Right atrium auricular region (tissue), 2 donors: ENCODE measurements at regions not wholly inside any gene's neighbourhood (a gene's known extent, or its start where the extent isn't known, plus 50 kb on each side); places are given as distances from the start of the nearest gene placed in this dataset.

Source experiments
- DNase-seq: peaks from one replicate; pipeline ENCODE4 v3.0.0-alpha.2; 2019; ENCODE audit warnings: low spot score
- H3K27ac ChIP-seq, 2 donors: fragments of 200-600 bp; sonication (generic); 1 replicate in 1 of 2; 2 replicates in 1 of 2; pipeline ENCODE4 v1.5.1; 2016 to 2019
- H3K27me3 ChIP-seq, 2 donors: fragments of 200-600 bp; sonication (generic); one replicate each; pipeline versions ENCODE4 v1.5.1 to v1.6.0; 2017 to 2019
- H3K36me3 ChIP-seq: fragments of 200-600 bp; sonication (generic); one replicate; pipeline ENCODE4 v1.5.1; 2016
- H3K4me1 ChIP-seq, 2 donors: fragments of 200-600 bp; sonication (generic); one replicate each; pipeline versions ENCODE4 v1.5.1 to v1.6.0; 2017 to 2019
- H3K4me3 ChIP-seq, 2 donors: fragments of 200-600 bp; sonication (generic); 1 replicate in 1 of 2; 2 replicates in 1 of 2; pipeline ENCODE4 v1.5.1; 2017 to 2019; ENCODE audit warnings: mild to moderate bottlenecking in 1 of 2, moderate library complexity in 1 of 2
- H3K9me3 ChIP-seq, 2 donors: fragments of 200-600 bp; sonication (generic); one replicate each; pipeline ENCODE4 v1.5.1; 2019
- TF ChIP-seq, protein P1 (sequence below), 2 donors: fragments of 200-600 bp; sonication (generic); IDR thresholded peaks; one replicate each; pipeline ENCODE4 v1.5.1; 2019; ENCODE audit warnings: antibody characterized with exemption in 2 of 2

DNA sequence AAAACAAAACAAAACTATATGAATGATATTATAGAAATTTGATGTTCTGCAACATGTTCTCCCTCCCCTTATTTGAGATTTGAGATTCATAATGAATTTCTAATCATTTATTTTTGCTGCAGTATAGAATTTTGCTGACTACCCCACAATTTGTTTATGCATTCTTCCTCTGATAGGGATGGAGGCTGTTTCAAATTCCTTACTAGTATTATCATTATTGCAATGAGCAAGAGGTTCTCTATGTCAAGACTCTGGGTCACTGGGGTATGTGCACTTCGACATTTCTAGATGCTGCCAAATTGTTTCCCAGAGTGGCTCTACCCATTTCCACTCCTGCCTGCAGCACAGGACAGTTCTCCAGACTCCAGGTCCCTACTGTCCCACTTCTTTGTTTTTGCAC is 54.9 kb upstream of the DAB2IP start:
- TF ChIP-seq, protein P1, sequence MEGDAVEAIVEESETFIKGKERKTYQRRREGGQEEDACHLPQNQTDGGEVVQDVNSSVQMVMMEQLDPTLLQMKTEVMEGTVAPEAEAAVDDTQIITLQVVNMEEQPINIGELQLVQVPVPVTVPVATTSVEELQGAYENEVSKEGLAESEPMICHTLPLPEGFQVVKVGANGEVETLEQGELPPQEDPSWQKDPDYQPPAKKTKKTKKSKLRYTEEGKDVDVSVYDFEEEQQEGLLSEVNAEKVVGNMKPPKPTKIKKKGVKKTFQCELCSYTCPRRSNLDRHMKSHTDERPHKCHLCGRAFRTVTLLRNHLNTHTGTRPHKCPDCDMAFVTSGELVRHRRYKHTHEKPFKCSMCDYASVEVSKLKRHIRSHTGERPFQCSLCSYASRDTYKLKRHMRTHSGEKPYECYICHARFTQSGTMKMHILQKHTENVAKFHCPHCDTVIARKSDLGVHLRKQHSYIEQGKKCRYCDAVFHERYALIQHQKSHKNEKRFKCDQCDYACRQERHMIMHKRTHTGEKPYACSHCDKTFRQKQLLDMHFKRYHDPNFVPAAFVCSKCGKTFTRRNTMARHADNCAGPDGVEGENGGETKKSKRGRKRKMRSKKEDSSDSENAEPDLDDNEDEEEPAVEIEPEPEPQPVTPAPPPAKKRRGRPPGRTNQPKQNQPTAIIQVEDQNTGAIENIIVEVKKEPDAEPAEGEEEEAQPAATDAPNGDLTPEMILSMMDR (IDR thresholded peaks at IDR 0.05): no peak
- H3K27me3 ChIP-seq: no peaks in the 10 kb centered on the region
- H3K4me3 ChIP-seq: no peak overlapping the region
- H3K27ac ChIP-seq: no peak overlapping the region
- DNase-seq: no peak
- no peaks in the 10 kb centered on the region for H3K36me3 ChIP-seq
- H3K9me3 ChIP-seq: no peaks in the 10 kb centered on the region
- peaks cover 0 to 30% of the 10 kb centered on the region in 2 donors for H3K4me1 ChIP-seq

GRCh38 chr9:121597698-121598166 is 53.7 kb upstream of the DAB2IP start:
- peak overlapping the region in 1 of 2 donors; percentile 62 for H3K4me3 ChIP-seq
- no peaks in the 10 kb centered on the region for H3K27me3 ChIP-seq
- peaks cover 0 to 39% of the 10 kb centered on the region in 2 donors for H3K4me1 ChIP-seq
- no peaks in the 10 kb centered on the region for H3K9me3 ChIP-seq
- TF ChIP-seq, protein P1 (IDR thresholded peaks at IDR 0.05): no peak
- no peak for DNase-seq
- no peaks in the 10 kb centered on the region for H3K36me3 ChIP-seq
- H3K27ac ChIP-seq: peak overlapping the region; percentile 85 to 98

GRCh38 chr9:121598167-121598964 is 53.1 kb upstream of the DAB2IP start:
- H3K36me3 ChIP-seq: no peaks in the 10 kb centered on the region
- no peaks in the 10 kb centered on the region for H3K9me3 ChIP-seq
- no peaks in the 10 kb centered on the region for H3K27me3 ChIP-seq
- H3K27ac ChIP-seq: peak overlapping the region; percentile 85 to 98
- TF ChIP-seq, protein P1 (IDR thresholded peaks at IDR 0.05): peak in 1 of 2 donors; percentile 50
- H3K4me1 ChIP-seq: peaks cover 0 to 45% of the 10 kb centered on the region in 2 donors
- DNase-seq: peak; percentile 82
- peak overlapping the region; percentile 60 to 62 for H3K4me3 ChIP-seq

GRCh38 chr9:121598965-121599871 is 52.2 kb upstream of the DAB2IP start:
- Histone ChIP-seq H3K36me3 (no peaks in the 10 kb centered on the region), H3K27me3 (no peaks in the 10 kb centered on the region), H3K27ac (peak overlapping the region; percentile 85 to 98), H3K4me3 (peak overlapping the region; percentile 60 to 62), H3K9me3 (no peaks in the 10 kb centered on the region), H3K4me1 (peaks cover 0 to 53% of the 10 kb centered on the region in 2 donors)
- TF ChIP-seq, protein P1 (IDR thresholded peaks at IDR 0.05): no peak
- DNase-seq: no peak

DNA sequence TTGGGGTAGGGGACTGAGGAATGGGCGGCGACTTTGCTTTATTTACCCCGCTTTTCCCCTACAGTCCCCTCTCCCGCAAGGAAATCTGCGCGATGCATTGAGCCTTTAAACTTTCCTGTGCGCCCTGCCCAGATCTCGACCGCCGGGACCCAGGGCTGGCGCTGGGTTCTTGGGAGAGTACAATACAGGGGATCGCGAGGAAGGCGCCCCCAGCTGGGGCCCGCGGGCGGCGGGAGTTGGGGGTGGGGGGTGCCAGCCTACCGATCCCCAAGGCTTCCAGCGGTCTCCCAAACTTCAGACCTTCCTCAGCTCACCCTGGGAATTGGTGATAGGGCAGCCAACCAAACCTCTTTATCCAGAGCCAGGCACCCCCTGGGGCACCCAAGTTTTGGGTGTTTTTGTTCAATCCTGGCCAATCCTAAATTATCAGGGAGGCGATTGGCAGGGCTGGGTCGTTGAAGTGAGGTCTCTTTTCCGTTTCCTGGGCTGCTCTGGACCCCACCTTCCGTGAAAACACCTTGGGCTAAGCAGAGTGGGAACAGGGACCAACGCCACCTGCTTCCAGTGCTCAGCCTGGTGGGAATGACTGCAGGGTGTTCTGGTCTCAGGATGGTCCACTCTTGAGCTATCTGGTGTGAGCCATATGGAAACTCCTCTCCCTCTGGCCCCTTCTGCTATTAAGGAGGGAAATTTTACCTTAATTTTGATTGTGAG is 51.4 kb upstream of the DAB2IP start:
- Histone ChIP-seq H3K27ac (peak overlapping the region; percentile 85 to 98), H3K27me3 (no peaks in the 10 kb centered on the region), H3K4me1 (peaks cover 0 to 62% of the 10 kb centered on the region in 2 donors), H3K36me3 (no peaks in the 10 kb centered on the region), H3K4me3 (peak overlapping the region; percentile 60 to 62), H3K9me3 (no peaks in the 10 kb centered on the region)
- no peak for DNase-seq
- TF ChIP-seq, protein P1 (IDR thresholded peaks at IDR 0.05): no peak
